Neural progenitor cell (in vitro differentiated cells): ENCODE measurements at regions not wholly inside any gene's neighbourhood (a gene's known extent, or its start where the extent isn't known, plus 50 kb on each side); places are given as distances from the start of the nearest gene placed in this dataset.
"Not testable (repeated sequence)": the region's sequence is repeated elsewhere in the genome, so short reads cannot be mapped to it uniquely, and the experiment has no call there.

Experiments used
- DNase-seq: peaks from one replicate; pipeline ENCODE4 v3.0.0-alpha.2; 2016; ENCODE audit warnings: low spot score
- H2AFZ ChIP-seq: fragments of 200-600 bp; sonication (generic); replicated peaks from 2 replicates; pipeline ENCODE4 v1.6.1; 2016; ENCODE audit warnings: antibody characterized with exemption
- H3F3A ChIP-seq: fragments of 200-600 bp; sonication (generic); 2 replicates; pipeline ENCODE4 v1.6.1; 2016; ENCODE audit warnings: antibody characterized with exemption, low read depth
- H3K27ac ChIP-seq: fragments of 200-600 bp; sonication (generic); 2 replicates; pipeline ENCODE4 v1.5.1; 2016; ENCODE audit warnings: mild to moderate bottlenecking
- H3K27me3 ChIP-seq: fragments of 200-600 bp; sonication (generic); 2 replicates; pipeline ENCODE4 v1.6.1; 2016; ENCODE audit warnings: mild to moderate bottlenecking, moderate library complexity
- H3K36me3 ChIP-seq: fragments of 200-600 bp; sonication (generic); 2 replicates; pipeline ENCODE4 v1.5.1; 2016
- H3K4me1 ChIP-seq: fragments of 200-600 bp; sonication (generic); 2 replicates; pipeline ENCODE4 v1.6.1; 2016; ENCODE audit warnings: mixed run types
- H3K4me2 ChIP-seq: fragments of 200-600 bp; sonication (generic); 2 replicates; pipeline ENCODE4 v1.6.1; 2016
- H3K4me3 ChIP-seq: fragments of 200-600 bp; sonication (generic); 2 replicates; pipeline ENCODE4 v1.5.1; 2016
- H3K79me2 ChIP-seq: fragments of 200-600 bp; sonication (generic); 2 replicates; pipeline ENCODE4 v1.6.1; 2016; ENCODE audit warnings: low read depth
- H3K9ac ChIP-seq: fragments of 200-600 bp; sonication (generic); 2 replicates; pipeline ENCODE4 v1.6.1; 2016
- H3K9me3 ChIP-seq: fragments of 200-600 bp; sonication (generic); 2 replicates; pipeline ENCODE4 v1.5.1; 2016; ENCODE audit warnings: low read depth
- H4K20me1 ChIP-seq: fragments of 200-600 bp; sonication (generic); 2 replicates; pipeline ENCODE4 v1.6.1; 2016; ENCODE audit warnings: low read depth
- H3K27ac Mint-ChIP-seq: 3 replicates; pipeline ENCODE4 v1.8.0; 2021; ENCODE audit warnings: mixed read lengths
- H3K27me3 Mint-ChIP-seq: 2 replicates; pipeline ENCODE4 v1.8.0; 2022; ENCODE audit warnings: low read depth, mild to moderate bottlenecking, inconsistent platforms, moderate library complexity, mixed read lengths; ENCODE audit not compliant: insufficient read depth
- H3K36me3 Mint-ChIP-seq: 3 replicates; pipeline ENCODE4 v1.8.0; 2021; ENCODE audit warnings: mixed read lengths
- H3K4me1 Mint-ChIP-seq: 3 replicates; pipeline ENCODE4 v1.8.0; 2021; ENCODE audit warnings: mixed read lengths
- H3K4me3 Mint-ChIP-seq: 3 replicates; pipeline ENCODE4 v1.8.0; 2021; ENCODE audit warnings: mild to moderate bottlenecking, moderate library complexity, mixed read lengths
- H3K9me3 Mint-ChIP-seq: 3 replicates; pipeline ENCODE4 v1.8.0; 2020; ENCODE audit warnings: mixed read lengths
- CTCF ChIP-seq: fragments of 200-600 bp; sonication (generic); IDR thresholded peaks from 2 replicates; pipeline ENCODE4 v1.5.1; 2017; ENCODE audit warnings: antibody characterized with exemption, mild to moderate bottlenecking
- EZH2 ChIP-seq: fragments of 200-600 bp; sonication (generic); IDR thresholded peaks from 2 replicates; pipeline ENCODE4 v1.6.1; 2017; ENCODE audit warnings: antibody characterized with exemption, mild to moderate bottlenecking, moderate library complexity
- EZH2phosphoT487 ChIP-seq: fragments of 200-600 bp; sonication (generic); IDR thresholded peaks from 2 replicates; pipeline ENCODE4 v1.6.1; 2017; ENCODE audit warnings: antibody characterized with exemption

- no peak overlapping the region for H3K4me2 ChIP-seq
- no peaks in the 10 kb centered on the region for H3F3A ChIP-seq
- H3K4me3 ChIP-seq, result no peak overlapping the region
- no peaks in the 10 kb centered on the region for H3K4me1 Mint-ChIP-seq
- no peak for TF ChIP-seq CTCF
- TF ChIP-seq EZH2, result no peak
- TF ChIP-seq EZH2phosphoT487, result no peak
- H4K20me1 ChIP-seq, result no peaks in the 10 kb centered on the region
- no peaks in the 10 kb centered on the region for H3K4me1 ChIP-seq
- H3K9ac ChIP-seq, result no peak overlapping the region
- no peak overlapping the region for H3K27ac ChIP-seq
- H3K27me3 ChIP-seq, result no peaks in the 10 kb centered on the region
- no peak for DNase-seq
- no peak overlapping the region for H3K4me3 Mint-ChIP-seq
- H3K9me3 Mint-ChIP-seq, result peaks cover 4% of the 10 kb centered on the region
- no peaks in the 10 kb centered on the region for H3K79me2 ChIP-seq
- H3K36me3 Mint-ChIP-seq, result no peaks in the 10 kb centered on the region
- no peak overlapping the region for H3K27ac Mint-ChIP-seq
- peaks cover 2% of the 10 kb centered on the region for H3K27me3 Mint-ChIP-seq
- H2AFZ ChIP-seq, result no peak overlapping the region
- no peaks in the 10 kb centered on the region for H3K36me3 ChIP-seq
- no peaks in the 10 kb centered on the region for H3K9me3 ChIP-seq
Measured at GRCh38 chr3:96478496-96478895, 335.9 kb upstream of the EPHA6 start.

GRCh38 chr3:96480881-96481280 lies 333.5 kb upstream of the EPHA6 start:
- peaks cover 4% of the 10 kb centered on the region for H3K9me3 Mint-ChIP-seq
- Histone ChIP-seq H4K20me1 (no peaks in the 10 kb centered on the region), H3K27me3 (no peaks in the 10 kb centered on the region), H3K4me1 (no peaks in the 10 kb centered on the region), H3K27ac (no peak overlapping the region), H3K9ac (no peak overlapping the region), H3F3A (no peaks in the 10 kb centered on the region), H3K4me2 (no peak overlapping the region), H3K36me3 (no peaks in the 10 kb centered on the region), H3K4me3 (no peak overlapping the region), H2AFZ (no peak overlapping the region), H3K9me3 (no peaks in the 10 kb centered on the region), H3K79me2 (no peaks in the 10 kb centered on the region)
- no peaks in the 10 kb centered on the region for H3K36me3 Mint-ChIP-seq
- H3K27ac Mint-ChIP-seq, result no peak overlapping the region
- TF ChIP-seq EZH2phosphoT487 (no peak), EZH2 (no peak), CTCF (no peak)
- H3K27me3 Mint-ChIP-seq, result peaks cover 2% of the 10 kb centered on the region
- H3K4me3 Mint-ChIP-seq, result no peak overlapping the region
- no peaks in the 10 kb centered on the region for H3K4me1 Mint-ChIP-seq
- DNase-seq, result no peak

GRCh38 chr3:96483191-96483590 lies 331.2 kb upstream of the EPHA6 start:
- H3K4me2 ChIP-seq, H3K9me3 ChIP-seq, H3K9me3 Mint-ChIP-seq, DNase-seq, H3K27ac Mint-ChIP-seq, H3K4me1 Mint-ChIP-seq, H3K4me3 Mint-ChIP-seq, H3K27me3 Mint-ChIP-seq, H4K20me1 ChIP-seq, H3K36me3 ChIP-seq, H3F3A ChIP-seq, H3K79me2 ChIP-seq, H2AFZ ChIP-seq, H3K4me1 ChIP-seq, H3K27me3 ChIP-seq, H3K4me3 ChIP-seq, H3K9ac ChIP-seq, H3K27ac ChIP-seq, H3K36me3 Mint-ChIP-seq: not testable (repeated sequence)

GRCh38 chr3:96483781-96484180 lies 330.6 kb upstream of the EPHA6 start:
- TF ChIP-seq CTCF (no peak), EZH2phosphoT487 (no peak), EZH2 (no peak)
- H3K4me1 Mint-ChIP-seq, result no peaks in the 10 kb centered on the region
- Histone ChIP-seq H3K36me3 (no peaks in the 10 kb centered on the region), H2AFZ (no peak overlapping the region), H4K20me1 (no peaks in the 10 kb centered on the region), H3K79me2 (no peaks in the 10 kb centered on the region), H3K4me1 (no peaks in the 10 kb centered on the region), H3K9ac (no peak overlapping the region), H3K27me3 (no peaks in the 10 kb centered on the region), H3K4me3 (no peak overlapping the region), H3K4me2 (no peak overlapping the region), H3K27ac (no peak overlapping the region), H3F3A (no peaks in the 10 kb centered on the region), H3K9me3 (no peaks in the 10 kb centered on the region)
- H3K4me3 Mint-ChIP-seq, result no peak overlapping the region
- peaks cover 4% of the 10 kb centered on the region for H3K9me3 Mint-ChIP-seq
- DNase-seq, result no peak
- peaks cover 2% of the 10 kb centered on the region for H3K27me3 Mint-ChIP-seq
- no peak overlapping the region for H3K27ac Mint-ChIP-seq
- no peaks in the 10 kb centered on the region for H3K36me3 Mint-ChIP-seq
